Keratinocyte (primary cell): ENCODE measurements at regions not wholly inside any gene's neighbourhood (a gene's known extent, or its start where the extent isn't known, plus 50 kb on each side); places are given as distances from the start of the nearest gene placed in this dataset.
"Not testable (repeated sequence)": the region's sequence is repeated elsewhere in the genome, so short reads cannot be mapped to it uniquely, and the experiment has no call there.

Experiments
- DNase-seq: peaks from one replicate; pipeline ENCODE4 v3.0.0-alpha.2; 2011; ENCODE audit warnings: low read depth, missing footprints, low spot score
- FAIRE-seq: peaks from 2 replicates; lab custom pipeline; 2011; peaks lifted over from hg19 to GRCh38; lab: Jason Lieb, UNC
- H2AFZ ChIP-seq: 2 replicates; pipeline ENCODE4 v1.6.0; 2012; ENCODE audit warnings: low read length, control low read depth, inconsistent platforms; ENCODE audit not compliant: control insufficient read depth
- H3K27ac ChIP-seq: 2 replicates; pipeline ENCODE4 v1.5.1; 2011; ENCODE audit warnings: low read length; ENCODE audit not compliant: control insufficient read depth, insufficient read depth
- H3K27me3 ChIP-seq: 3 replicates; pipeline ENCODE4 v1.6.0; 2011; ENCODE audit warnings: low read length; ENCODE audit not compliant: control insufficient read depth, insufficient read depth; ENCODE audit errors: extremely low read depth
- H3K36me3 ChIP-seq, 2 experiments: 2 replicates in 1 of 2; 3 replicates in 1 of 2; pipeline ENCODE4 v1.5.1; 2011; ENCODE audit warnings: low read length in 2 of 2, mild to moderate bottlenecking in 1 of 2; ENCODE audit not compliant: control insufficient read depth in 2 of 2, insufficient read depth in 2 of 2; ENCODE audit errors: extremely low read depth in 1 of 2
- H3K4me1 ChIP-seq: 3 replicates; pipeline ENCODE4 v1.5.1; 2011; ENCODE audit warnings: low read length; ENCODE audit not compliant: control insufficient read depth, insufficient read depth; ENCODE audit errors: extremely low read depth
- H3K4me2 ChIP-seq: 3 replicates; pipeline ENCODE4 v1.6.0; 2011; ENCODE audit warnings: low read depth, low read length; ENCODE audit not compliant: control insufficient read depth, insufficient read depth; ENCODE audit errors: extremely low read depth
- H3K4me3 ChIP-seq, 3 experiments: fragments of 200-600 bp in 1 of 3; sonication (generic) in 1 of 3; 2 replicates in 2 of 3; 3 replicates in 1 of 3; pipeline ENCODE4 v1.5.1; 2011 to 2016; ENCODE audit warnings: low read length in 3 of 3, mild to moderate bottlenecking in 3 of 3, control low read depth in 2 of 3, inconsistent platforms in 1 of 3, low read depth in 1 of 3, mixed read lengths in 1 of 3, mixed run types in 1 of 3, moderate library complexity in 1 of 3; ENCODE audit not compliant: control insufficient read depth in 2 of 3, insufficient read depth in 2 of 3; ENCODE audit errors: extremely low read depth in 1 of 3
- H3K79me2 ChIP-seq: 2 replicates; pipeline ENCODE4 v1.6.0; 2012; ENCODE audit warnings: low read length; ENCODE audit not compliant: control insufficient read depth, insufficient read depth
- H3K9ac ChIP-seq: 3 replicates; pipeline ENCODE4 v1.6.0; 2011; ENCODE audit warnings: low read length; ENCODE audit not compliant: control insufficient read depth, insufficient read depth; ENCODE audit errors: extremely low read depth
- H3K9me1 ChIP-seq: 3 replicates; pipeline ENCODE4 v1.6.0; 2011; ENCODE audit warnings: low read length; ENCODE audit not compliant: control insufficient read depth, insufficient read depth; ENCODE audit errors: extremely low read depth
- H3K9me3 ChIP-seq: 2 replicates; pipeline ENCODE4 v1.5.1; 2012; ENCODE audit warnings: low read depth, low read length; ENCODE audit not compliant: control insufficient read depth
- H4K20me1 ChIP-seq: 3 replicates; pipeline ENCODE4 v1.6.0; 2011; ENCODE audit warnings: low read length; ENCODE audit not compliant: control insufficient read depth, insufficient read depth; ENCODE audit errors: extremely low read depth
- EZH2 ChIP-seq: IDR thresholded peaks from one replicate; pipeline ENCODE4 v1.6.1; 2012; ENCODE audit warnings: inconsistent platforms, mild to moderate bottlenecking, low read length, moderate library complexity
- dilution Hi-C: fragments of 300-500 bp; cut with MboI; formaldehyde crosslinking; loops from one replicate; pipeline ENCODE4 v1.7.0; 2020; ENCODE audit warnings: low sequenced_read_pairs; ENCODE audit not compliant: extremely low pct_ligation_motif_present
- TF ChIP-seq, protein P1 (sequence below), 3 experiments: IDR thresholded peaks in 1 of 3; conservative IDR thresholded peaks in 1 of 3; optimal IDR thresholded peaks in 1 of 3; 2 replicates in 2 of 3; 3 replicates in 1 of 3; pipeline versions ENCODE3 to v1.5.1; 2011; ENCODE audit warnings: low read length in 3 of 3, mild to moderate bottlenecking in 3 of 3, moderate library complexity in 2 of 3, control low read depth in 1 of 3, inconsistent platforms in 1 of 3; ENCODE audit not compliant: insufficient read depth in 2 of 3; ENCODE audit errors: extremely low read depth in 1 of 3

DNA sequence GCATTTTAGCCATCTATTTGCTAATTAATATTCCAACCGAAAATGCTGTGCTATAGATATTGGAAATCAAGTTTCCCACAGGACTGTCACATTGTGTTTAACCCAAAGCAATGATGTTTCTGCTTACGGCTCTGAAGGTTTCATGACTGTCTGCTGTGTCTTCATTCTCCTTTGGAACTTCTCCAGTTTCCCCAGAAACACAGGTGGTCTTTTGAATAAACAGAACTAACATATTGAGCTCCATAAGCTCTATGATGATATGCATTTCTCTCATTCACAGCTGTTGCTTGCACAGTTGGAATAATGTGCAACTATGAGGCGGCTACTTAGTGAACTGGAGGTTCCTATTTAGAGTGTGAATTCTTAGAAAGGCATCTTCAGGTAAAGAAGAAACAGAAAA is 266.0 kb upstream of the ID4 start:
- no peak overlapping the region for H2AFZ ChIP-seq
- no peak overlapping the region for H3K9ac ChIP-seq
- no peak for TF ChIP-seq EZH2
- TF ChIP-seq, protein P1, sequence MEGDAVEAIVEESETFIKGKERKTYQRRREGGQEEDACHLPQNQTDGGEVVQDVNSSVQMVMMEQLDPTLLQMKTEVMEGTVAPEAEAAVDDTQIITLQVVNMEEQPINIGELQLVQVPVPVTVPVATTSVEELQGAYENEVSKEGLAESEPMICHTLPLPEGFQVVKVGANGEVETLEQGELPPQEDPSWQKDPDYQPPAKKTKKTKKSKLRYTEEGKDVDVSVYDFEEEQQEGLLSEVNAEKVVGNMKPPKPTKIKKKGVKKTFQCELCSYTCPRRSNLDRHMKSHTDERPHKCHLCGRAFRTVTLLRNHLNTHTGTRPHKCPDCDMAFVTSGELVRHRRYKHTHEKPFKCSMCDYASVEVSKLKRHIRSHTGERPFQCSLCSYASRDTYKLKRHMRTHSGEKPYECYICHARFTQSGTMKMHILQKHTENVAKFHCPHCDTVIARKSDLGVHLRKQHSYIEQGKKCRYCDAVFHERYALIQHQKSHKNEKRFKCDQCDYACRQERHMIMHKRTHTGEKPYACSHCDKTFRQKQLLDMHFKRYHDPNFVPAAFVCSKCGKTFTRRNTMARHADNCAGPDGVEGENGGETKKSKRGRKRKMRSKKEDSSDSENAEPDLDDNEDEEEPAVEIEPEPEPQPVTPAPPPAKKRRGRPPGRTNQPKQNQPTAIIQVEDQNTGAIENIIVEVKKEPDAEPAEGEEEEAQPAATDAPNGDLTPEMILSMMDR (optimal IDR thresholded peaks at IDR 0.05 in 1 of 3, IDR thresholded peaks at IDR 0.05 in 1 of 3, conservative IDR thresholded peaks at IDR 0.05 in 1 of 3; ENCODE audit: extremely low read depth in 1 of 3, insufficient read depth in 2 of 3, low read length in 3 of 3) = no peak
- no peaks in the 10 kb centered on the region for H3K36me3 ChIP-seq
- dilution Hi-C loops = no loop called here
- DNase-seq = no peak
- no peak overlapping the region for H3K4me2 ChIP-seq
- no peak for FAIRE-seq
- no peak overlapping the region for H3K27ac ChIP-seq
- no peaks in the 10 kb centered on the region for H3K9me3 ChIP-seq
- no peaks in the 10 kb centered on the region for H3K4me1 ChIP-seq
- H4K20me1 ChIP-seq = no peaks in the 10 kb centered on the region
- no peaks in the 10 kb centered on the region for H3K27me3 ChIP-seq
- no peak overlapping the region for H3K4me3 ChIP-seq
- H3K79me2 ChIP-seq = no peaks in the 10 kb centered on the region
- no peaks in the 10 kb centered on the region for H3K9me1 ChIP-seq

DNA sequence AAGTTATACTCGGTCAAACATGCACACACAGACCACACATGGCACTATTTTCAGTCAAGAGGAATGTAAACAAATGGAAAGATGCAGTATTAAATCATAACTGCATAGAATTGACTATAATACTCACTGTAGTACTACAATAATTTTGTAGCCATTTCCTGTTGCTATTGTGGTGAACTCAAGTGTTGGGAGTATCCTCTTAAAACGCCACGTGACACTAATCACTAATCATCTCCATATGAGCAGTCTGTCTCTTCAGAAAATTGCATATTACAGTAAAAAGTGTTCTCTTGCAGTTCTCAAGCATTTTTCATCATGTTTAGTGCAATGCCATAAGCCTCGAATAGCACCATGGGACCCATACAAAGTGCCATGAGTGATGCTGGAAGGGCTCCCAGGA is 258.7 kb upstream of the ID4 start:
- Histone ChIP-seq H3K9ac (no peak overlapping the region), H3K4me3 (no peak overlapping the region), H3K4me1 (no peaks in the 10 kb centered on the region), H3K9me3 (no peaks in the 10 kb centered on the region), H3K79me2 (no peaks in the 10 kb centered on the region), H4K20me1 (no peaks in the 10 kb centered on the region), H3K27me3 (no peaks in the 10 kb centered on the region), H3K36me3 (no peaks in the 10 kb centered on the region), H3K9me1 (no peaks in the 10 kb centered on the region), H3K27ac (no peak overlapping the region), H3K4me2 (no peak overlapping the region), H2AFZ (no peak overlapping the region)
- TF ChIP-seq EZH2 = no peak
- TF ChIP-seq, protein P1 (optimal IDR thresholded peaks at IDR 0.05 in 1 of 3, IDR thresholded peaks at IDR 0.05 in 1 of 3, conservative IDR thresholded peaks at IDR 0.05 in 1 of 3; ENCODE audit: extremely low read depth in 1 of 3, insufficient read depth in 2 of 3, low read length in 3 of 3) = no peak
- dilution Hi-C loops = no loop called here
- FAIRE-seq (no peak), DNase-seq (no peak)

DNA sequence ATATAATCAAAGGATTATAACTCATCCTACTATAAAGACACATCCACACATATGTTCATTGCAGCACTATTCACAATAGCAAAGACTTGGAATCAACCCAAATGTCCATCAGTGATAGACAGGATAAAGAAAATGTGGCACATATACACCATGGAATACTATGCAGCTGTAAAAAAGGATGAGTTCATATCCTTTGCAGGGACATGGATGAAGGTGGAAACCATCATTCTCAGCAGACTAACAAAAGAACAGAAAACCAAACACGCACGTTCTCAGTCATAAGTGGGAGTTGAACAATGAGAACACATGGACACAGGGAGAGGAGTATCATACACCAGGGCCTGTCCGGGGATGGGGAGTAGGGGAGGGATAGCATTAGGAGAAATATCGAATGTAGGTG is 253.0 kb upstream of the ID4 start:
- H3K36me3 ChIP-seq, H3K4me2 ChIP-seq, dilution Hi-C loops, H3K79me2 ChIP-seq, H3K9me3 ChIP-seq, H3K4me3 ChIP-seq, H3K27ac ChIP-seq, DNase-seq, H4K20me1 ChIP-seq, H3K9ac ChIP-seq, H3K4me1 ChIP-seq, H3K27me3 ChIP-seq, H2AFZ ChIP-seq, H3K9me1 ChIP-seq, FAIRE-seq: not testable (repeated sequence)
